Stimulated activated CD4-positive, alpha-beta T cell treated with anti-CD3 and anti-CD28 coated beads, Interleukin-4, amount 100 ng/mL, for 48 hours (primary cell): ENCODE measurements at regions not wholly inside any gene's neighbourhood (a gene's known extent, or its start where the extent isn't known, plus 50 kb on each side); places are given as distances from the start of the nearest gene placed in this dataset.

Experiments
- DNase-seq, 2 donors: peaks; one replicate each; pipeline ENCODE4 v3.0.0-alpha.2; 2020; ENCODE audit warnings: low read depth in 2 of 2

DNA sequence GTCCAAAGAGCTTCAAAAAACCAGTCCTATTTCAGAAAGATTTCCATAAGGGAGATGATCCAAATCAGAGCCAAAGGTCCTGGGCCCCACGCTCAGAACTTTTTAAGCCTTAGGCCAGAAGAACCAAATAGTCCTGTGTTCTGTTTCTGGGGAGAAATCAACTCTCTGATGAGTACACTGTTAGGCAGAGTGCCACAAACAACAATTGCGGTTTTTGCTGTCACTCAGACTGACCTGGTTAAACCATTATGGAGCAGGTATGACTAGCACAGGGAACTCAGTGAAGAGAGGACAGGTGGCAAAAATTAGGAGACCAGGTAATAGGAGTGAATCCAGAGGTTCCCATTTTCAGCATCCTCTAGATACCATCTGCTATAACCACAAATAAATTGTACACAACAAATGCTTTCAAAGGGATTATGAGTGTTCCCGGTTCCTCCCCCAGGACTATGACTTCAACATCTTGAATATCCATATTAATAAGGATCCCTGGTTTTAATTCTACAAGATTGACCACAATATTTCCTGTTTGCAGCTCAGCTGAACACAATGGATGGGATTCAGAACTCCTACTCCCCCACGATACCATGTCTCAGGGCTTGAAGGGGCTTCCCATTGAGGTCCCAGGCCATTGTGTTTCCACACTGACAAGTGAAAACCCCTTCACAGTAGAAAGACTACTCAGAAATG, 52.1 kb upstream of the FREM1 start:
- no peak for DNase-seq

DNA sequence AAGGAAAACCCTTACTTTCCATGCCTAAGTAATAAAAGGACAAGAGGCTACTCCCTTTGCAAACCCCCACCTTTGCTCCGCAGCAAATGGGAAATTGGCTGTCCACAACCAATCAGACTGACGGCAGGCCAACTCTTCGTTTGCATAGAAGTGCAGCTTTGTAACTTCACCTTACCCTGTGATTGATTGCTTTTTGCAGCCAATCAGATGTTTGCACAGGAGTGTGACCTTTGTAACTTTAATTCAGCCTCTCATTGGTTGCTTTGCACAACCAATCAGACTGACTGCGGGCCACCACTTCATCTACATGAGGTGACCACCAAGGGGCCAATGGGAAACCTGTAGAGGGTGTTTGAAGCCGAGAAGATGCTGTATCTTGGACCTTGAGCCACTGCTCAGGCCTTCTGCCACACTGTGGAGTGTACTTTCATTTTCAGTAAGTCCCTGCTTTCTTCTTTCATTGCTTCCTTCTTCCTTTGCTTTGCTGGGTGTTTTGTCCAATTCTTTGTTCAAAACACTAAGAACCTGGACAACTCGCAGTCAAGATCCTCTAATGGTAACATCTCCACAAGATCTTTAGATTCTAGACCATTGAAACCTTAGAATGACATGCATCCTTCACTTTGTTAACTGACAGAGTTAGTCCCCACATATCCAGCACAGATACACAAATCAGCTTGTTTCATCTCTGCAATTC, 51.3 kb upstream of the FREM1 start:
- DNase-seq = no peak

DNA sequence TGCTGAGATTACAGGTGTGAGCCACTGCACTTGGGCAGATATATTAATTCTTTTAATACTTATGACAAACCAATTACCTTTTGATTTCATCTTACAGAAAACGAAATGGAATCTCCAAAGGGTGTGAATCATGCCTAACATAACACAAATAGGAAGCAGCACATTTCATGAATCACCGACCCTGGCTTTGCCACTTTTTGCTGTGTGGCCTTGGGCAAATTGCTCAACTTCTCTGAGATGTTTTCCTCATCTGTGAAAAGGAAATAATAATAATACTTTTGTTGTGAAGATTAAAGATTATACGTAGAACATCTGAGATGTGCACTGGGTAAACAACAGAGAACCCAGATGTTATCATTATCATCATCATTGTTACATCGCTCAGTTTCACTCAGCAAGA, 50.7 kb upstream of the FREM1 start:
- DNase-seq = no peak
